PFSK-1 (cell line): ENCODE measurements at regions not wholly inside any gene's neighbourhood (a gene's known extent, or its start where the extent isn't known, plus 50 kb on each side); places are given as distances from the start of the nearest gene placed in this dataset.

Source experiments
- FOXP2 ChIP-seq: optimal IDR thresholded peaks from 2 replicates; pipeline ENCODE3; 2011; ENCODE audit warnings: borderline replicate concordance, control low read depth, inconsistent platforms; ENCODE audit not compliant: insufficient read depth; ENCODE audit errors: extremely low read length, extremely low read depth
- POLR2AphosphoS5 ChIP-seq: IDR thresholded peaks from 2 replicates; pipeline ENCODE4 v1.6.1; 2012; ENCODE audit warnings: low read depth, mild to moderate bottlenecking, control low read depth, low read length, moderate library complexity
- REST ChIP-seq, 2 experiments: IDR thresholded peaks; 2 replicates each; pipeline versions ENCODE4 v1.6.1 to v1.8.0; 2011 to 2012; ENCODE audit warnings: low read depth in 2 of 2, low read length in 2 of 2, control low read depth in 1 of 2, inconsistent platforms in 1 of 2, mild to moderate bottlenecking in 1 of 2, moderate library complexity in 1 of 2; ENCODE audit not compliant: insufficient read depth in 1 of 2
- SIN3A ChIP-seq: IDR thresholded peaks from 2 replicates; pipeline ENCODE4 v1.6.1; 2012; ENCODE audit warnings: mild to moderate bottlenecking, low read length, moderate library complexity, borderline replicate concordance; ENCODE audit not compliant: insufficient read depth
- TAF1 ChIP-seq: IDR thresholded peaks from 2 replicates; pipeline ENCODE4 v1.6.1; 2012; ENCODE audit warnings: low read length, control low read depth, borderline replicate concordance; ENCODE audit not compliant: insufficient read depth

GRCh38 chr1:181249186-181249585 is 160.7 kb downstream of the IER5 start:
- TF ChIP-seq TAF1, result no peak
- no peak for TF ChIP-seq POLR2AphosphoS5
- TF ChIP-seq REST (IDR thresholded peaks at IDR 0.05; ENCODE audit: insufficient read depth in 1 of 2, low read depth in 2 of 2, low read length in 2 of 2), result no peak
- TF ChIP-seq FOXP2, result no peak
- TF ChIP-seq SIN3A, result no peak
